T-helper 2 cell (primary cell): ENCODE measurements at regions not wholly inside any gene's neighbourhood (a gene's known extent, or its start where the extent isn't known, plus 50 kb on each side); places are given as distances from the start of the nearest gene placed in this dataset.

Source experiments
- DNase-seq, 5 experiments: peaks; one replicate each; pipeline versions ENCODE4 v3.0.0 to v3.0.0-alpha.2; 2012 to 2022

GRCh38 chr21:41606706-41607105 is 98.7 kb upstream of the TMPRSS2 start:
- no peak for DNase-seq

GRCh38 chr21:41605934-41606285 is 98.0 kb upstream of the TMPRSS2 start:
- DNase-seq: no peak

DNA sequence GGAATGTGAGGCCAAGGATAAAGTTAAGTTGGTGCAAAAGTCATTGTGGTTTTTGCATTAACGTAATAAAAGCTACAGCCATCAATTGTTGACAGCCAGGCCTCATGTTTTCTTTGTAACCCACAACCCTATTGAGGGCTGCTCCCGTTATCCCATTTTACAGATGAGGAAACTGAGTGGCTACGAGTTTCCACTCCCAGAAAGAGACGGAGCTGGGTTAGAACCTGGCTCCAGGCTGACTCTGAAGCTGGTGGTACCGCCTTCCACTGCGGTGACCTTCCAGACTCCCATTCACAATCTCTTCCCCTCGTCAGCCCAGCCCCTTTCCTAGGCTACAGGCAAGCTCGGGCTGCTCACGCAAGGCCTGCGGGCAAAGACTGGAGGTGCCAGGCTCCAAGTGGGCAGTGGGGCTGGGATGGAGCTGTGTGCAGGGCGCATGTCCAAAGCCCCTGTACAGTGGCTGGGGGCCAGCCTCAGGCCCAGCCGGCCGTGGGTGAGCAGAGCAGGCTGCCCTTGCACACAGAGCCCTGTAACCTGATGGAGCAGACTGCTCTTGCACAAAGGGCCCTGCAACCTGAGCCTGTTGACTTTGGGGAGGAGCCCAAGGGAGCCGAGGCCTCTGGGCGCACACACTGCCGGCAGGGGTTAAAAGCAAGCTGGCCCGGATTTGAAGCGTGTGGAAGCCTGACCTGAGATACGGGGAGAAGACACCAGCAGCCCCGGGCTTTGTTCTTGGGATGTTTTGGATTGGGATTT is 97.4 kb upstream of the TMPRSS2 start:
- DNase-seq: no peak

DNA sequence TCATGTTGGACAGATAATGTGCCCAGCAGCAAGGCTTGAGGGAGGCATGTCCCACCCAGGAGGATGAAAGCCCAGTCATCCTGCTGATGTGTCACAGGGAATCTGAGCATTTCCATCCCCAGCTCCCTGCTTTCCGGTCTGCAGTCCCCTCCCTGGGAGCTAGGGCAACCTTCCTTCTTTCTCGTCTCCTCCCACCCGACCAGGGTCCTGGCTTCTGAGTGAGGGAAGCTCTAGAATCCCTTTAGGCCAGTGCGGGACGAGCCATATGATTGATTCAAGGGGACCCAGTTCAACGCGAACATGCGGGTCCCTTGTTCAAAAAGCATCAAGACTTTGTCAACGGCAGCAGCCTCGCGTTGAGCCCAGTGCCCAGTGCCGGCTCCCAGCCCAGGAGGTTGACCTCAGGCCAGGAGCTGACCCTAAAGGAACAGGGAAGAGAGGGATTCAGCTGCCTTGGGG is 96.7 kb upstream of the TMPRSS2 start:
- DNase-seq: no peak

- DNase-seq: no peak
Measured at GRCh38 chr21:41603476-41603875, 95.5 kb upstream of the TMPRSS2 start.

GRCh38 chr21:41602531-41602930 is 94.6 kb upstream of the TMPRSS2 start:
- no peak for DNase-seq

GRCh38 chr21:41601573-41602368 is 93.8 kb upstream of the TMPRSS2 start:
- no peak for DNase-seq

- DNase-seq: no peak
Measured at GRCh38 chr21:41600961-41601572, 93.1 kb upstream of the TMPRSS2 start.

DNA sequence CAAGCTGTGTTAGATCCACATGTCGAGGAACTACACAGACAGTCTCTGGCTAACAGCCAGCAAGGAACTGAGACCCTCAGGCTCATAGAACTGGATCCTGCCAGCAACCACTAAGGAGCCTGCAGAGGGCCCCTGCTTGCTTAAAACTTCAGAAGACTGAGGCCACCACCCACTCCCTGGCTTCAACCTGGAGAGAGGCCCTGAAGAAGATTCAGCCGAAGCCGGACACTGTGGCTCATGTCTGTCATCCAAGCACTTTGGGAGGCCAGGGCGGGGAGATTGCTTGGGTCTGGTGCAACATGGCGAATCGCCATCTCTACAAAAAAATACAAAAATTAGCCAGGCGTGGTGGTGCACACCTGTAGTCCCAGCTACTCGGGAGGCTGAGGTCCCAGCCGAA is 92.6 kb upstream of the TMPRSS2 start:
- DNase-seq: no peak

- no peak for DNase-seq
Measured at GRCh38 chr21:41600116-41600515, 92.2 kb upstream of the TMPRSS2 start.

- no peak for DNase-seq
Measured at GRCh38 chr21:41598561-41599431, 90.8 kb upstream of the TMPRSS2 start.

DNA sequence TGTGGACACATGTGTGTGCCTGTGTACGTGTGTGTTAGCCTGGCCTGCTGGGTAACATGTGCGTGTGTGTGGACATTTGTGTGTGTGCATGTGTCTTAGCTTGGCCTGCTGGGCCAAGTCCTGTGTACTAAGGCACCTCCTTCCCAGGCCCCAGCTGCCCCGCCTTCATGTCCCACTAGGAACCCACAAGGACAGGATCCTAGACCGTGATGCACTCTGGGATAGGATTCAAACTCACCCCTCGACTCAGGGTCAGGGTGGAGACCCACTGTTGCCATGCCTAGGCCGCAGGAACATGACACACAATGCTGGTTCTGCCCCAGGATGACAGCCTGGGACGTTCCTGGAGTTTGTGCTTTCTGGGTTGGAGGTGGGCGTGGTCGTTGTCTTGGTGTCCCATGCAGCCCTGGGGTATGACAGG is 89.9 kb upstream of the TMPRSS2 start:
- no peak for DNase-seq

DNA sequence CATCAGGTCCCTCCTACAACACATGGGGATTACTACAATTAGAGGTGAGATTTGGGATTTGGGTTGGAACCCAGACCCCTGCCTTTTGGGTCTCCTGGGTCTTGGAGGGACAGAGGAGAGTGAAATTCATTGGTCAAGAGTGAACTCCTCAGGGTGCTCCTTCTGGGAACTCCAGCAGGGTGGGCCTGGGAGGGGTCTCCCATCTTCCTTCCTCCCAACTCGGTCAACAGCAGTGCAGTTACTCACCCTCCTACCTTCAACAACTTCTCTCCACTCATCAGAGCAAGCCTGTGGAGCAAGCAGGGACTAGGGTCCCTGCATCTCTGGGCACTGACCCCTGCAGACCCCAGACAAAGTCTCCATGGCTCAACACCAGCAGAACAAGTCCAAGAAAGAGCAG is 89.3 kb upstream of the TMPRSS2 start:
- no peak for DNase-seq

- no peak for DNase-seq
Measured at GRCh38 chr21:41596241-41596925, 88.4 kb upstream of the TMPRSS2 start.

DNA sequence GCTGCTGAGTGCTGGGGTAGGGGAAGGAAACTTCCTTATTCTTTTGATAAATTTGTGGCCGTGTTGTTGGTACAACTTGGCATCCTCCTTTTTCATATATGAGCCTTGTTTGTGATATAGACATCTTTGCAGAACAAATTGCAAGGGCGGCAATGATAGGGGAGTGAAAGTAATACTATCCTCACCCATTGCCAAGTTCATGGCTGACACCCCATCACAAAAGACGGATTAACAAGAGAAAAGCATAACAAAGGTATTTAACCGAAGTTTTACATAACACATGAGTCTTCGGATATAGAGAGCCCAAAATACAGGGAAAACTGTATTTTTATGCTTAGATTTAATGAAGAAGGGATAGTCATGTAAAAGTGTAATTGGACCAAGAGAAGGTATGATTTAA is 86.3 kb upstream of the TMPRSS2 start:
- DNase-seq: no peak

GRCh38 chr21:41593760-41594138 is 85.8 kb upstream of the TMPRSS2 start:
- no peak for DNase-seq

DNA sequence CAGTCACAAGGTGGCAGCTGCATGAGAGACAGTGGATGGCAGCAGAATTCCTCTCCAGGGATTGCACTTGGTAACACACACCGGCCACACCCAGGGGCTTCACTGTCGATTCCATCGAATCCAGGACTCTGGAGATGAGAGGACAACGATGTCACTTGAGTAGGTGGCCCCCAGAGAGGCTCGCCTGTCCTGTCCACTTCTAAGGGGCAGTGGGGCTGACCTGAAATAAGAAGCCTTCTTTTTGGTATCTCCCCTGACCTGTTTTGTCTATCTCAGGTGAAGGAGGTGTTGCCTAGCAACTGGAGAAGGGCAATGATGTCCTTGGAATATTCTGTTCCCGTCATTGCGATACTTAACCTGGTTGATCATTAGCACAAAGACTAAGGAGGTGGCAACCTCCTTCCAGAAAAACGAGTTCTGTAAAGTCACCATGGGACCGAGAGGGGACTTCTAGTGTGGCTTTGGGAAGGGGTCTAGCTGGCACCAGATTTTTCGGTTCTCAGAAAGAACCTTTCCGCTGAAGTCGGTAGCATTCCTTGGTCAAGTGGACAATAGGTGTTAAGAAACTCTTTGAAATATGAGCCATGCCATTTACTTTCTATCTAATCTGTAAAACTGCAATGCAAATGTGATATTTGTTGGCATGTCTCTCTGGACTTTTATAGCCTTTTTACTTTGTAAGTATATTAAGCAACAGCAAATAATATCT is 85.2 kb upstream of the TMPRSS2 start:
- no peak for DNase-seq

- no peak for DNase-seq
Measured at GRCh38 chr21:41589620-41590175, 81.7 kb upstream of the TMPRSS2 start.

- no peak for DNase-seq
Measured at GRCh38 chr21:41589131-41589530, 81.2 kb upstream of the TMPRSS2 start.

GRCh38 chr21:41585199-41585994 is 77.4 kb upstream of the TMPRSS2 start:
- DNase-seq: no peak
